A549 (cell line): ENCODE measurements at regions not wholly inside any gene's neighbourhood (a gene's known extent, or its start where the extent isn't known, plus 50 kb on each side); places are given as distances from the start of the nearest gene placed in this dataset.

Source experiments
- ATAC-seq, 2 experiments: fragments of 200-7000 bp in 1 of 2; fragments of >200 bp in 1 of 2; cut with Nextera tagmentation in 1 of 2; cut with Tn5 transposase in 1 of 2; 3 replicates each; pipeline versions ENCODE4 v1.8.0 to v1.9.1; 2018 to 2020; ENCODE audit warnings: mild to moderate bottlenecking in 1 of 2, moderate library complexity in 1 of 2
- CTCF ChIA-PET: fragments of 300-600 bp; sonication (Branson Sonifier 250); formaldehyde crosslinking; extraction: SDS; loops from one replicate; lab custom pipeline; 2021; ENCODE audit warnings: antibody characterized with exemption, inconsistent platforms; lab: Yijun Ruan, JAX
- POLR2A ChIA-PET: fragments of 350-600 bp; formaldehyde crosslinking; extraction: SDS; loops from one replicate; lab custom pipeline; 2021; ENCODE audit warnings: antibody characterized with exemption, inconsistent platforms; lab: Yijun Ruan, JAX
- DNase-seq, 2 experiments: peaks; one replicate each; pipeline versions ENCODE4 v3.0.0 to v3.0.0-alpha.2; 2011 to 2016; ENCODE audit warnings: low read depth in 1 of 2, low spot score in 1 of 2
- FAIRE-seq: peaks from 2 replicates; lab custom pipeline; 2011; peaks lifted over from hg19 to GRCh38; lab: Jason Lieb, UNC
- H3K27ac ChIP-seq, 2 experiments: fragments of >200 bp; sonication (Bioruptor Twin); formaldehyde crosslinking; 3 replicates each; pipeline ENCODE4 v1.5.1; 2016 to 2017
- H3K4me1 ChIP-seq: fragments of >200 bp; sonication (Bioruptor Twin); formaldehyde crosslinking; 3 replicates; pipeline ENCODE4 v1.6.1; 2016
- H3K4me2 ChIP-seq: fragments of >200 bp; sonication (Bioruptor Twin); formaldehyde crosslinking; 3 replicates; pipeline ENCODE4 v1.6.1; 2016
- H3K4me3 ChIP-seq: fragments of >200 bp; sonication (Bioruptor Twin); formaldehyde crosslinking; 3 replicates; pipeline ENCODE4 v1.5.1; 2016
- H3K9me3 ChIP-seq: fragments of >200 bp; sonication (Bioruptor Twin); formaldehyde crosslinking; 3 replicates; pipeline ENCODE4 v1.6.1; 2016
- ATOH8 ChIP-seq: fragments of 250-450 bp; sonication (Bioruptor Pico); IDR thresholded peaks from 2 replicates; pipeline ENCODE4 v1.5.0; 2020; ENCODE audit warnings: low read depth, mild to moderate bottlenecking, moderate library complexity
- BHLHE40 ChIP-seq: IDR thresholded peaks from 2 replicates; pipeline ENCODE4 v1.6.1; 2012; ENCODE audit warnings: low read depth, low read length, inconsistent platforms
- CEBPB ChIP-seq, 2 experiments: fragments of >200 bp in 1 of 2; sonication (Bioruptor Twin) in 1 of 2; formaldehyde crosslinking in 1 of 2; IDR thresholded peaks; 2 replicates each; pipeline ENCODE4 v1.6.1; 2012 to 2016
- E2F6 ChIP-seq: IDR thresholded peaks from 2 replicates; pipeline ENCODE4 v1.6.1; 2012; ENCODE audit warnings: low read depth, borderline replicate concordance
- EHF ChIP-seq: fragments of 250-450 bp; sonication (Bioruptor Pico); IDR thresholded peaks from 2 replicates; pipeline ENCODE4 v1.5.0; 2020; ENCODE audit warnings: mild to moderate bottlenecking
- ELK1 ChIP-seq: fragments of 150-350 bp; IDR thresholded peaks from 2 replicates; pipeline ENCODE4 v1.6.1; 2014; ENCODE audit warnings: low read depth, mild to moderate bottlenecking, low read length
- ESRRA ChIP-seq: fragments of 150-350 bp; IDR thresholded peaks from 2 replicates; pipeline ENCODE4 v1.6.1; 2014; ENCODE audit warnings: mild to moderate bottlenecking, low read length, borderline replicate concordance
- FOSL2 ChIP-seq, 2 experiments: fragments of 450-650 bp in 1 of 2; fragments of >200 bp in 1 of 2; sonication (Bioruptor Twin) in 1 of 2; formaldehyde crosslinking; IDR thresholded peaks; 2 replicates each; pipeline versions ENCODE4 v1.5.0 to v1.6.1; 2016 to 2020; ENCODE audit warnings: mild to moderate bottlenecking in 1 of 2, moderate library complexity in 1 of 2
- GATA3 ChIP-seq: IDR thresholded peaks from 2 replicates; pipeline ENCODE4 v1.6.1; 2012; ENCODE audit warnings: borderline replicate concordance
- HDAC2 ChIP-seq: fragments of 200-600 bp; sonication (generic); IDR thresholded peaks from 2 replicates; pipeline ENCODE4 v1.6.1; 2016
- HEYL ChIP-seq: fragments of 250-450 bp; sonication (Bioruptor Pico); IDR thresholded peaks from 2 replicates; pipeline ENCODE4 v1.8.0; 2021; ENCODE audit warnings: mild to moderate bottlenecking, moderate library complexity
- HMGXB4 ChIP-seq: fragments of 250-450 bp; sonication (Bioruptor Pico); IDR thresholded peaks from 2 replicates; pipeline ENCODE4 v1.5.0; 2021; ENCODE audit warnings: mild to moderate bottlenecking, moderate library complexity, borderline replicate concordance
- HOXB5 ChIP-seq: fragments of 250-450 bp; sonication (Bioruptor Pico); IDR thresholded peaks from 2 replicates; pipeline ENCODE4 v1.5.0; 2020; ENCODE audit warnings: mild to moderate bottlenecking, moderate library complexity
- JUN ChIP-seq, 2 experiments: fragments of >200 bp; sonication (Bioruptor Twin); formaldehyde crosslinking; IDR thresholded peaks; 2 replicates in 1 of 2; 3 replicates in 1 of 2; pipeline ENCODE4 v1.6.1; 2016 to 2017
- KDM1A ChIP-seq: fragments of 200-600 bp; sonication (generic); IDR thresholded peaks from 2 replicates; pipeline ENCODE4 v1.6.1; 2016; ENCODE audit warnings: low read depth, mild to moderate bottlenecking
- MAFK ChIP-seq: fragments of 450-650 bp; IDR thresholded peaks from 2 replicates; pipeline ENCODE4 v1.6.1; 2014; ENCODE audit not compliant: partially characterized antibody
- MAZ ChIP-seq: fragments of 150-350 bp; IDR thresholded peaks from 2 replicates; pipeline ENCODE4 v1.6.1; 2014; ENCODE audit warnings: antibody characterized with exemption, low read depth, low read length, borderline replicate concordance
- MYC ChIP-seq: IDR thresholded peaks from 2 replicates; pipeline ENCODE4 v1.6.1; 2012; ENCODE audit warnings: mild to moderate bottlenecking, inconsistent platforms, low read length, improper control_type of control experiment, borderline replicate concordance
- NPAS2 ChIP-seq: fragments of 250-450 bp; sonication (Bioruptor Pico); IDR thresholded peaks from 2 replicates; pipeline ENCODE4 v1.8.0; 2022; ENCODE audit warnings: mild to moderate bottlenecking, moderate library complexity, borderline replicate concordance
- NR3C1 ChIP-seq: fragments of >200 bp; sonication (Bioruptor Twin); formaldehyde crosslinking; IDR thresholded peaks from 3 replicates; pipeline ENCODE4 v1.6.1; 2017
- PHF8 ChIP-seq: fragments of 200-600 bp; sonication (generic); IDR thresholded peaks from 2 replicates; pipeline ENCODE4 v1.6.1; 2016; ENCODE audit warnings: low read depth, mild to moderate bottlenecking, antibody characterized with exemption, moderate library complexity, borderline replicate concordance
- POLR2A ChIP-seq: IDR thresholded peaks from 2 replicates; pipeline ENCODE4 v1.6.1; 2012; ENCODE audit warnings: mild to moderate bottlenecking, low read length
- POLR2AphosphoS2 ChIP-seq: conservative IDR thresholded peaks from 2 replicates; pipeline ENCODE4 v1.6.1; 2012; ENCODE audit warnings: low read length, improper control_type of control experiment, inconsistent platforms
- REST ChIP-seq: fragments of 200-600 bp; sonication (generic); IDR thresholded peaks from 2 replicates; pipeline ENCODE4 v1.6.1; 2016; ENCODE audit warnings: antibody characterized with exemption, mild to moderate bottlenecking, moderate library complexity
- SMC3 ChIP-seq: fragments of >200 bp; sonication (Bioruptor Twin); formaldehyde crosslinking; IDR thresholded peaks from 3 replicates; pipeline ENCODE4 v1.6.1; 2018; ENCODE audit warnings: inconsistent platforms
- SREBF2 ChIP-seq: fragments of 450-650 bp; IDR thresholded peaks from 2 replicates; pipeline ENCODE4 v1.6.1; 2014; ENCODE audit warnings: mild to moderate bottlenecking, moderate library complexity
- ZSCAN20 ChIP-seq: fragments of 250-450 bp; sonication (Bioruptor Pico); IDR thresholded peaks from 2 replicates; pipeline ENCODE4 v1.8.0; 2022; ENCODE audit warnings: mild to moderate bottlenecking, moderate library complexity
- WGBS: methylation state at CpG from one replicate; pipeline ENCODE4 v1.1.6; 2017; ENCODE audit errors: missing lambda C conversion rate; 5-methylcytosine and 5-hydroxymethylcytosine counted together

GRCh38 chr3:64890466-64890865, 202.7 kb upstream of the ADAMTS9 start:
- DNase-seq (no peak), ATAC-seq (no peak)
- no peaks in the 10 kb centered on the region for H3K4me1 ChIP-seq
- ChIA-PET CTCF (no interaction called here), POLR2A (no interaction called here)
- TF ChIP-seq JUN (IDR thresholded peaks at IDR 0.05) (no peak), MAZ (no peak), ZSCAN20 (CRISPR knock-in tag) (no peak), GATA3 (no peak), SMC3 (no peak), NR3C1 (no peak), MYC (no peak), POLR2AphosphoS2 (no peak), POLR2A (no peak), HMGXB4 (CRISPR knock-in tag) (no peak), ATOH8 (CRISPR knock-in tag) (no peak), MAFK (no peak), ELK1 (no peak)
- TF ChIP-seq, all 56 proteins: peak for 0
- Histone ChIP-seq H3K4me3 (no peak overlapping the region), H3K27ac (no peak overlapping the region), H3K9me3 (no peaks in the 10 kb centered on the region), H3K4me2 (no peak overlapping the region)
- no peak for FAIRE-seq
- 50% methylated on average over 2 of the region's 2 CpGs for WGBS

- H3K4me3 ChIP-seq: no peak overlapping the region
- no peaks in the 10 kb centered on the region for H3K9me3 ChIP-seq
- no peak for TF ChIP-seq EHF (CRISPR knock-in tag)
- TF ChIP-seq NPAS2 (CRISPR knock-in tag): no peak
- TF ChIP-seq ATOH8 (CRISPR knock-in tag): no peak
- no peak for TF ChIP-seq CEBPB (IDR thresholded peaks at IDR 0.05)
- no peak for TF ChIP-seq KDM1A
- TF ChIP-seq E2F6: no peak
- no peak for TF ChIP-seq NR3C1
- TF ChIP-seq SREBF2: no peak
- no peak for TF ChIP-seq HDAC2
- TF ChIP-seq MYC: no peak
- no peak for TF ChIP-seq ELK1
- TF ChIP-seq REST: no peak
- no peak for TF ChIP-seq HOXB5 (CRISPR knock-in tag)
- no peak for TF ChIP-seq ESRRA
- no peak for TF ChIP-seq BHLHE40
- TF ChIP-seq PHF8: no peak
- TF ChIP-seq FOSL2 (IDR thresholded peaks at IDR 0.05): no peak
- no peak for TF ChIP-seq FOSL2 (CRISPR knock-in tag; IDR thresholded peaks at IDR 0.05)
- no peak for TF ChIP-seq HEYL
- ATAC-seq (no peak), FAIRE-seq (no peak), DNase-seq (no peak)
- 17% methylated on average over 10 of the region's 10 CpGs for WGBS
- CTCF ChIA-PET: no interaction called here
- no peak overlapping the region for H3K4me2 ChIP-seq
- POLR2A ChIA-PET: no interaction called here
- H3K4me1 ChIP-seq: no peaks in the 10 kb centered on the region
- H3K27ac ChIP-seq: no peak overlapping the region
Observed at GRCh38 chr3:64890006-64890405, 202.2 kb upstream of the ADAMTS9 start.
